OCI-LY1 (cell line): ENCODE measurements at regions not wholly inside any gene's neighbourhood (a gene's known extent, or its start where the extent isn't known, plus 50 kb on each side); places are given as distances from the start of the nearest gene placed in this dataset.

ENCODE experiments used
- H2AFZ ChIP-seq: fragments of 200-600 bp; sonication (generic), shearing (Covaris generic); 2 replicates; pipeline ENCODE4 v1.6.0; 2014; ENCODE audit warnings: antibody characterized with exemption, mild to moderate bottlenecking, low read length
- H3F3A ChIP-seq: fragments of 200-600 bp; sonication (generic), shearing (Covaris generic); 2 replicates; pipeline ENCODE4 v1.6.0; 2014; ENCODE audit warnings: mild to moderate bottlenecking, antibody characterized with exemption, low read length, moderate library complexity; ENCODE audit not compliant: insufficient read depth
- H3K27ac ChIP-seq: fragments of 200-600 bp; sonication (generic); 2 replicates; pipeline ENCODE4 v1.5.1; 2014; ENCODE audit warnings: low read length, mixed run types, mild to moderate bottlenecking, low read depth; ENCODE audit not compliant: poor library complexity, severe bottlenecking
- H3K27me3 ChIP-seq: fragments of 200-600 bp; sonication (generic); 2 replicates; pipeline ENCODE4 v1.6.0; 2014; ENCODE audit warnings: antibody characterized with exemption, mild to moderate bottlenecking, low read length, moderate library complexity; ENCODE audit not compliant: insufficient read depth
- H3K36me3 ChIP-seq: fragments of 200-600 bp; sonication (generic); 2 replicates; pipeline ENCODE4 v1.6.1; 2014; ENCODE audit warnings: mild to moderate bottlenecking, antibody characterized with exemption, low read length, moderate library complexity, mixed read lengths; ENCODE audit not compliant: insufficient read depth
- H3K4me1 ChIP-seq: fragments of 200-600 bp; sonication (generic); 2 replicates; pipeline ENCODE4 v1.5.1; 2014; ENCODE audit warnings: mild to moderate bottlenecking, low read length, moderate library complexity; ENCODE audit not compliant: insufficient read depth, severe bottlenecking
- H3K4me2 ChIP-seq: fragments of 200-600 bp; sonication (generic), shearing (Covaris generic); 2 replicates; pipeline ENCODE4 v1.6.1; 2014; ENCODE audit warnings: low read length
- H3K4me3 ChIP-seq: fragments of 200-600 bp; sonication (generic); 2 replicates; pipeline ENCODE4 v1.5.1; 2014; ENCODE audit warnings: low read length, low read depth, mild to moderate bottlenecking, mixed read lengths; ENCODE audit not compliant: poor library complexity, severe bottlenecking
- H3K79me2 ChIP-seq: fragments of 200-600 bp; shearing (Covaris generic); 2 replicates; pipeline ENCODE4 v1.6.1; 2016; ENCODE audit warnings: mixed run types, low read length, mixed read lengths; ENCODE audit not compliant: insufficient read depth
- H3K9ac ChIP-seq: fragments of 200-600 bp; sonication (generic), shearing (Covaris generic); 2 replicates; pipeline ENCODE4 v1.6.1; 2014; ENCODE audit warnings: mild to moderate bottlenecking, low read length, mixed read lengths
- H3K9me2 ChIP-seq: fragments of 200-600 bp; sonication (generic), shearing (Covaris generic); 2 replicates; pipeline ENCODE4 v1.6.1; 2014; ENCODE audit warnings: low read depth, mild to moderate bottlenecking, low read length, mixed read lengths
- H3K9me3 ChIP-seq: fragments of 200-600 bp; shearing (Covaris generic); 2 replicates; pipeline ENCODE4 v1.6.1; 2014; ENCODE audit warnings: low read length, mixed read lengths
- H4K20me1 ChIP-seq: fragments of 200-600 bp; sonication (generic), shearing (Covaris generic); 2 replicates; pipeline ENCODE4 v1.6.0; 2016; ENCODE audit warnings: mild to moderate bottlenecking, low read length; ENCODE audit not compliant: insufficient read depth
- EZH2 ChIP-seq: fragments of 200-600 bp; sonication (generic), shearing (Covaris generic); IDR thresholded peaks from 2 replicates; pipeline ENCODE4 v1.8.0; 2017; ENCODE audit warnings: borderline replicate concordance, mixed run types, mild to moderate bottlenecking, antibody characterized with exemption, low read length, moderate library complexity, mixed read lengths
- TF ChIP-seq, protein P1 (sequence below): fragments of 200-600 bp; sonication (generic), shearing (Covaris generic); IDR thresholded peaks from 2 replicates; pipeline ENCODE4 v1.5.1; 2017; ENCODE audit warnings: mild to moderate bottlenecking, antibody characterized with exemption, low read length, moderate library complexity, mixed read lengths

- H4K20me1 ChIP-seq, result no peaks in the 10 kb centered on the region
- H3K36me3 ChIP-seq, result no peaks in the 10 kb centered on the region
- no peak overlapping the region for H3K4me2 ChIP-seq
These were observed 165.3 kb downstream of the SHQ1 start for GRCh38 chr3:72682936-72683452.

GRCh38 chr3:72681598-72681997 is 166.6 kb downstream of the SHQ1 start:
- no peaks in the 10 kb centered on the region; the same call in 1 of the 2 replicates for H3K27me3 ChIP-seq

More at GRCh38 chr3:72682936-72683452, 165.3 kb downstream of the SHQ1 start:
- Histone ChIP-seq H3K27ac (no peak overlapping the region), H3K4me1 (no peaks in the 10 kb centered on the region), H3K27me3 (peaks cover 4% of the 10 kb centered on the region; the same call in 1 of the 2 replicates), H2AFZ (no peak overlapping the region), H3K4me3 (no peak overlapping the region), H3K9ac (no peak overlapping the region), H3F3A (no peaks in the 10 kb centered on the region), H3K79me2 (no peaks in the 10 kb centered on the region), H3K9me3 (no peaks in the 10 kb centered on the region), H3K9me2 (no peaks in the 10 kb centered on the region)
- TF ChIP-seq, protein P1, sequence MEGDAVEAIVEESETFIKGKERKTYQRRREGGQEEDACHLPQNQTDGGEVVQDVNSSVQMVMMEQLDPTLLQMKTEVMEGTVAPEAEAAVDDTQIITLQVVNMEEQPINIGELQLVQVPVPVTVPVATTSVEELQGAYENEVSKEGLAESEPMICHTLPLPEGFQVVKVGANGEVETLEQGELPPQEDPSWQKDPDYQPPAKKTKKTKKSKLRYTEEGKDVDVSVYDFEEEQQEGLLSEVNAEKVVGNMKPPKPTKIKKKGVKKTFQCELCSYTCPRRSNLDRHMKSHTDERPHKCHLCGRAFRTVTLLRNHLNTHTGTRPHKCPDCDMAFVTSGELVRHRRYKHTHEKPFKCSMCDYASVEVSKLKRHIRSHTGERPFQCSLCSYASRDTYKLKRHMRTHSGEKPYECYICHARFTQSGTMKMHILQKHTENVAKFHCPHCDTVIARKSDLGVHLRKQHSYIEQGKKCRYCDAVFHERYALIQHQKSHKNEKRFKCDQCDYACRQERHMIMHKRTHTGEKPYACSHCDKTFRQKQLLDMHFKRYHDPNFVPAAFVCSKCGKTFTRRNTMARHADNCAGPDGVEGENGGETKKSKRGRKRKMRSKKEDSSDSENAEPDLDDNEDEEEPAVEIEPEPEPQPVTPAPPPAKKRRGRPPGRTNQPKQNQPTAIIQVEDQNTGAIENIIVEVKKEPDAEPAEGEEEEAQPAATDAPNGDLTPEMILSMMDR, result no peak
- no peak for TF ChIP-seq EZH2

DNA sequence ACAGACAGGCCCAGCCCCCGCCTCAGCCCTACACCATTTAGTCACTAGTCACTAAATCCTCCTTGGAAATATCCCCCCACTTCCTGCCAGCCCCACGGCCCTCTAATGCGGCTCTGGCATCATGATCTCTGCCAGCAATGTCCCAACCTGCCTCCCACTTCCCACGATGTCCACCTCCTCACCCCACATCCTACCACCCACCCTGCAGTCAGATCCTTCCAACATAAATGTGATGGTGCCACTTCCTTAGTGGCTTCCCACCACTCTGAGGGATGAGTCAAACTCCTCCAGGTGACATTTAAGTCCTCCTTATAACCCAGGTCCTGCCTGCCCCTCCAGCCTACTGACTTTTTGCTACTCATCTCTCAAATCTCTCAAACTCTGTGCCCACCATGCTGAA is 167.5 kb downstream of the SHQ1 start:
- Histone ChIP-seq H4K20me1 (no peaks in the 10 kb centered on the region), H2AFZ (no peak overlapping the region), H3K9ac (no peak overlapping the region), H3K36me3 (no peaks in the 10 kb centered on the region), H3K4me3 (no peak overlapping the region), H3K9me3 (no peaks in the 10 kb centered on the region), H3K79me2 (no peaks in the 10 kb centered on the region), H3F3A (no peaks in the 10 kb centered on the region), H3K4me1 (no peaks in the 10 kb centered on the region), H3K9me2 (no peaks in the 10 kb centered on the region), H3K4me2 (no peak overlapping the region), H3K27ac (no peak overlapping the region), H3K27me3 (no peaks in the 10 kb centered on the region; the same call in 1 of the 2 replicates)
- TF ChIP-seq EZH2, result no peak
- TF ChIP-seq, protein P1, result no peak

More at GRCh38 chr3:72681598-72681997, 166.6 kb downstream of the SHQ1 start:
- no peak overlapping the region for H3K4me3 ChIP-seq
- H3K9ac ChIP-seq, result no peak overlapping the region
- H3K27ac ChIP-seq, result no peak overlapping the region
- no peaks in the 10 kb centered on the region for H3K9me3 ChIP-seq
- H2AFZ ChIP-seq, result no peak overlapping the region
- no peak for TF ChIP-seq EZH2
- TF ChIP-seq, protein P1, result no peak
- no peaks in the 10 kb centered on the region for H3K9me2 ChIP-seq
- no peaks in the 10 kb centered on the region for H3F3A ChIP-seq
- H3K79me2 ChIP-seq, result no peaks in the 10 kb centered on the region
- no peak overlapping the region for H3K4me2 ChIP-seq
- H4K20me1 ChIP-seq, result no peaks in the 10 kb centered on the region
- H3K36me3 ChIP-seq, result no peaks in the 10 kb centered on the region
- H3K4me1 ChIP-seq, result no peaks in the 10 kb centered on the region
